SU-DHL-6 (cell line): ENCODE measurements at regions not wholly inside any gene's neighbourhood (a gene's known extent, or its start where the extent isn't known, plus 50 kb on each side); places are given as distances from the start of the nearest gene placed in this dataset.

Source experiments
- CTCF ChIP-seq: fragments of 200-600 bp; sonication (generic); IDR thresholded peaks from one replicate; pipeline ENCODE4 v1.5.1; 2017; ENCODE audit warnings: antibody characterized with exemption, mild to moderate bottlenecking, low read length, moderate library complexity; ENCODE audit not compliant: insufficient read depth, poor library complexity, severe bottlenecking
- EZH2phosphoT487 ChIP-seq: fragments of 200-600 bp; sonication (generic), shearing (Covaris generic); conservative IDR thresholded peaks from 2 replicates; pipeline ENCODE4 v1.6.1; 2018; ENCODE audit warnings: mild to moderate bottlenecking, antibody characterized with exemption, low read length, moderate library complexity, mixed read lengths

GRCh38 chr20:37611852-37612251 is 82.0 kb upstream of the CTNNBL1 start:
- TF ChIP-seq CTCF (no peak), EZH2phosphoT487 (no peak)
